ENCODE measurements at regions not wholly inside any gene's neighbourhood (a gene's known extent, or its start where the extent isn't known, plus 50 kb on each side); places are given as distances from the start of the nearest gene placed in this dataset.

- DNase-seq (ENCODE audit: low spot score in 2 of 2), result no peak
- intact Hi-C loops (cut with DNase I), result no loop called here
- Histone ChIP-seq H3K27ac (no peak overlapping the region), H3K4me1 (no peaks in the 10 kb centered on the region), H3K4me3 (no peak overlapping the region), H3K9me3 (no peaks in the 10 kb centered on the region), H3K27me3 (no peaks in the 10 kb centered on the region), H3K36me3 (no peaks in the 10 kb centered on the region)
- TF ChIP-seq, protein P1, sequence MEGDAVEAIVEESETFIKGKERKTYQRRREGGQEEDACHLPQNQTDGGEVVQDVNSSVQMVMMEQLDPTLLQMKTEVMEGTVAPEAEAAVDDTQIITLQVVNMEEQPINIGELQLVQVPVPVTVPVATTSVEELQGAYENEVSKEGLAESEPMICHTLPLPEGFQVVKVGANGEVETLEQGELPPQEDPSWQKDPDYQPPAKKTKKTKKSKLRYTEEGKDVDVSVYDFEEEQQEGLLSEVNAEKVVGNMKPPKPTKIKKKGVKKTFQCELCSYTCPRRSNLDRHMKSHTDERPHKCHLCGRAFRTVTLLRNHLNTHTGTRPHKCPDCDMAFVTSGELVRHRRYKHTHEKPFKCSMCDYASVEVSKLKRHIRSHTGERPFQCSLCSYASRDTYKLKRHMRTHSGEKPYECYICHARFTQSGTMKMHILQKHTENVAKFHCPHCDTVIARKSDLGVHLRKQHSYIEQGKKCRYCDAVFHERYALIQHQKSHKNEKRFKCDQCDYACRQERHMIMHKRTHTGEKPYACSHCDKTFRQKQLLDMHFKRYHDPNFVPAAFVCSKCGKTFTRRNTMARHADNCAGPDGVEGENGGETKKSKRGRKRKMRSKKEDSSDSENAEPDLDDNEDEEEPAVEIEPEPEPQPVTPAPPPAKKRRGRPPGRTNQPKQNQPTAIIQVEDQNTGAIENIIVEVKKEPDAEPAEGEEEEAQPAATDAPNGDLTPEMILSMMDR (IDR thresholded peaks at IDR 0.05), result no peak
Measured at GRCh38 chr1:105208581-105208980, 1458.9 kb downstream of the AMY1C start.

GRCh38 chr1:105210747-105211146 lies 1461.0 kb downstream of the AMY1C start:
- H3K4me1 ChIP-seq, result no peaks in the 10 kb centered on the region
- H3K27ac ChIP-seq, result no peak overlapping the region
- TF ChIP-seq, protein P1 (IDR thresholded peaks at IDR 0.05), result no peak
- intact Hi-C loops (cut with DNase I), result no loop called here
- H3K4me3 ChIP-seq, result no peak overlapping the region
- H3K9me3 ChIP-seq, result no peaks in the 10 kb centered on the region
- no peaks in the 10 kb centered on the region for H3K27me3 ChIP-seq
- no peak for DNase-seq (ENCODE audit: low spot score in 2 of 2)
- H3K36me3 ChIP-seq, result no peaks in the 10 kb centered on the region

DNA sequence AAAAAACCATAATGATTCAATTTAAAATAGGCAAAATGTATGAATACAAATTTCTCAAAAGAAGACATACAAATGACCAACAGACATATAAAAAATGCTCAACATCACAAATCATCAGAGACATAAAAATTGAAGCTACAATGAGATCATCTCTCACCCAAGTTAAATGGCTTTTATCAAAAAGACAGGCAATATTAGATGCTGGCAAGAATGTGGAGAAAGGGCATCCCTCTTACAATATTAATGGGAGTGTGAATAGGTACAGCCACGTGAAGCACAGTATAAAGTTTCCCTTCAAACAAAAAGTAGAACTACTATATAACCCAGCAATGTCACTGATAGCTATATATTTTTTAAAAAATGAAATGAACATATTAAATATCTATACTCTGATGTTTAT lies 1481.7 kb downstream of the AMY1C start:
- Histone ChIP-seq H3K9me3 (no peaks in the 10 kb centered on the region), H3K36me3 (no peaks in the 10 kb centered on the region), H3K4me3 (no peak overlapping the region), H3K4me1 (no peaks in the 10 kb centered on the region), H3K27me3 (no peaks in the 10 kb centered on the region), H3K27ac (no peak overlapping the region)
- TF ChIP-seq, protein P1 (IDR thresholded peaks at IDR 0.05), result no peak
- intact Hi-C loops (cut with DNase I), result no loop called here
- DNase-seq (ENCODE audit: low spot score in 2 of 2), result no peak

DNA sequence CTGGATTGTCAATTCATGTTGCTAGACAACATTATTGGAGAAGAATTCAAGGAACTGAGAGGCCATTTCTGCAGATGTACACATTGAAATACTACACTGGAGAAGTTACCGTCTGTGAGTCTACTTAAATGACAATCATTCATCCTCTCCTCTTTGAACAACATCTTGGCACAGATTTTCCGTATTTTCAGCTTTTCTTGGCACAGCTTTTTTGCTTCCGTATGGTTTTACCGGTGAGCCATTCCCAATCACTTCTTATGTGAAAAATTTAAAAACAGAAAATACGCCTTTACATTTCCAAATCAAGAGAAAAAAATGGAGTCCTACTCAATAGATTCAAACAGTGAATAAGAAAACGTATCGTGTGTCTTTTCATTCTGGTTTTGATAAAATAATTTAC lies 1493.7 kb downstream of the AMY1C start:
- no peak overlapping the region for H3K27ac ChIP-seq
- no peaks in the 10 kb centered on the region for H3K36me3 ChIP-seq
- DNase-seq (ENCODE audit: low spot score in 2 of 2), result no peak
- H3K9me3 ChIP-seq, result no peaks in the 10 kb centered on the region
- intact Hi-C loops (cut with DNase I), result no loop called here
- H3K4me3 ChIP-seq, result no peak overlapping the region
- no peaks in the 10 kb centered on the region for H3K4me1 ChIP-seq
- TF ChIP-seq, protein P1 (IDR thresholded peaks at IDR 0.05), result no peak
- H3K27me3 ChIP-seq, result no peaks in the 10 kb centered on the region

- H3K9me3 ChIP-seq, result no peaks in the 10 kb centered on the region
- DNase-seq (ENCODE audit: low spot score in 2 of 2), result no peak
- no peaks in the 10 kb centered on the region for H3K4me1 ChIP-seq
- intact Hi-C loops (cut with DNase I), result no loop called here
- H3K27me3 ChIP-seq, result no peaks in the 10 kb centered on the region
- no peak overlapping the region for H3K27ac ChIP-seq
- H3K4me3 ChIP-seq, result no peak overlapping the region
- no peaks in the 10 kb centered on the region for H3K36me3 ChIP-seq
- TF ChIP-seq, protein P1 (IDR thresholded peaks at IDR 0.05), result no peak
Measured at GRCh38 chr1:105243969-105244368, 1494.3 kb downstream of the AMY1C start.

DNA sequence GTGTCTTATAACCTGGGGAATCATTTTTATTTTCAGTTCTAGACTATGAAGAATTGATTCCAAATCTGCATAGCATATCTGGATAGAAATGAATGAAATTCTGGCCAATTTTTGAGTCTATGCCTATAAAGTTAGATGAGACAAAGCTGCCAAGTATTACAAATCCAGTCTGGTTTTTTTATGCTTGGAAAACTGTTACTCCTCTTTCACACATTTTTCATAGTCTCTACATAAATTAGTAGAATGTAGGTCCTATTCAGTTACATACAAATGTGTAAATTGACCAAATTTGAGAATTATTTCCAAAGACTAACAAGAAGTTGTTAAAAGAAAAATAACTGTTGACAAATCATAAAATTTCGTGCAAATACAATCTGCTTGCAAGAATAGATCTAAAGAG lies 1505.2 kb downstream of the AMY1C start:
- H3K27ac ChIP-seq, result no peak overlapping the region
- DNase-seq (ENCODE audit: low spot score in 2 of 2), result no peak
- no peaks in the 10 kb centered on the region for H3K36me3 ChIP-seq
- H3K9me3 ChIP-seq, result no peaks in the 10 kb centered on the region
- H3K4me1 ChIP-seq, result no peaks in the 10 kb centered on the region
- no peaks in the 10 kb centered on the region for H3K27me3 ChIP-seq
- TF ChIP-seq, protein P1 (IDR thresholded peaks at IDR 0.05), result no peak
- H3K4me3 ChIP-seq, result no peak overlapping the region
- intact Hi-C loops (cut with DNase I), result no loop called here
